HG02938 (cell line): ENCODE measurements at regions not wholly inside any gene's neighbourhood (a gene's known extent, or its start where the extent isn't known, plus 50 kb on each side); places are given as distances from the start of the nearest gene placed in this dataset.

Experiments used
- ATAC-seq: cut with Tn5 transposase; IDR thresholded peaks from one replicate; pipeline ENCODE4 v1.9.1; 2021; ENCODE audit warnings: mild to moderate bottlenecking, moderate library complexity; ENCODE audit not compliant: unreplicated experiment

DNA sequence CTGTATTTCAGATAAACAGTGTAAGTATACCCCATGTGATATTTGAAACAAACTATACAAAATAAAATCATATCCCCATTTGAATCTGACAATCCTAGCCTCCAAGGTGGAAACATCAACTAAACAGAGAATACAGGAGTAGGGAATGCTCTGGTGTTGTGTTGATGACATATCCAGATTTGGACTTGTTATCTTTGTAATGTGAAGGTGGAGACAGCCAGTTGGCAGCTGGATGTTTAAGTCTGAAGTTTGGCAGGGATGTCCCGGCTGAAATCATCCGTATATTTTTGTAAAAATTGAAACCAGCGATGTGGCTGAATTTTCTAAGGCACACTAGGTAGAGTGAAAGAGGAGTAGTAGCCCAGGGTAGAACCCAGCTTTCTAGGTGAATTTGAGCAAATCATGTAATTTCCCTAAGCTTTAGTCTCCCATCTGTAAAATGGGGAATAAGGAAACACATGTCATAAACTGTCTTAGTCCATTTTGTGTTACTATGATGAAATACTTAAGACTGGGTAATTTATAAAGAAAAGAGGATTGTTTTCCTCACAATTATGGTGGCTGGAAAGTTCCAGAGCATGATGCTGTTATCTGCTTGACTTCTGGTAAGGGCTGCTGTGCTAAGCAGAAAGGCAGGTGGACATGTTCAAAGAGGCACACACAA, 246.6 kb upstream of the APCDD1 start:
- no peak for ATAC-seq

DNA sequence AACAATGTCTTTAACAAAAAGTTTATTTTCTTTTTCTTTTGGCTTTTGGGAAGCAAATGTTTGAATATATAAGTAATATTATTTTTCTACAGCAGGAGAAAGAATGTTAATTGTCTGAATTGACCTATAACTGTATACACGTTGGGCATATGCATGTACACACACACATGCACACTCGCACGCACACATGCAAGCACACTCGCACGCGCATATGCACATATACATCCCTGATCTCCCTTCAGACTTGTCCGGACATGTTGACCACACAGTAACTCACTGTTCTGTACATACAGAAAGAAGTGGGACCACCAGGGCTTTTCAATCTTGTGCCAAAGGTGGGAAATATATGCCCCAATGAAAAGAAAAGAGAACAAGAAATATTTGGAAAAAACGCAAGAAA, 245.1 kb upstream of the APCDD1 start:
- ATAC-seq, result no peak

DNA sequence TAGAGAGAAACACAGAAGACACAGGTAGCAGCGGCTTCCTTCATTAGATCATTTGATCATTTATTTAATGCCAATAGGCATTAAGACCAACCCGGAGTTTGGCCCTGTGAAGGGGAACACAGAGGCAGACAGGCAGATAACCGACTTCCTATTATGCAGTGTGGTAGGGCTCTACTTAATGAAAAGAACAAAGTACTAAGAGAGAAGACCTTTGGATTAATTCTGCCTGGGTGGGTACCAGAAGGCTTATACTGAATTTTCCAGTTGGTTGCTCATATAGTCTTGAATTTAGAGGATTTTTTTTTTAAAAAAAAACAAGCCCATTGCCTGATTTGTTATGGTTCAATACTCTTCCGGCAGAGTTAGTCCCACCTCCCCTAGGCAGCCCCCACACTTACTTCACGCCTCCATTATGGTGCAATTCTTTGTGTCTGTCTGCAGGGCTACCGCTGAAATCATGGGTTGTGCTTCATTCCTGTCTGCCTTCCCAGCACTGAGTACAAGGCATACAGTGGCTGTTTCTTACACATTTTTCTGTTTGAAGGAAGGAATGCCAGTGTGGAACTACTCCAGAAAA, 244.3 kb upstream of the APCDD1 start:
- ATAC-seq, result no peak

DNA sequence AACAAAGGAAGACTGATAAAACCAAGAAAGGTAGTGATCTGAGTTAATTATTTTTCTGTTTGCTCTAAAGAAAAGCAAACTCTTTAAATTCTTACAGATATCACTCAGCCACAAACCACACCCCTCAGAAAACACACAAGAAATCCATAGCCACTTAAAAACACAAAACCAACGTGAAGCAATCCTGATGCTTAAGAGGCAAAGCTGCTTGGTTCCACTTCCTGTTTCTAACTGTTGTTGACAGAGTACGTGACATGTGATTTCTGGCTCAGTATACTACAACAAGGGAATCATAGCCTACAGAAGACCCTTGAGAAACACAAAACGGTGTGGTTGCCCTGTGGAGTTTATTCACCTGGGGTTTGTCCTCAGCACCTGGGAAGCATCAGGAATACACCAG, 240.9 kb upstream of the APCDD1 start:
- peak; percentile 78 for ATAC-seq

DNA sequence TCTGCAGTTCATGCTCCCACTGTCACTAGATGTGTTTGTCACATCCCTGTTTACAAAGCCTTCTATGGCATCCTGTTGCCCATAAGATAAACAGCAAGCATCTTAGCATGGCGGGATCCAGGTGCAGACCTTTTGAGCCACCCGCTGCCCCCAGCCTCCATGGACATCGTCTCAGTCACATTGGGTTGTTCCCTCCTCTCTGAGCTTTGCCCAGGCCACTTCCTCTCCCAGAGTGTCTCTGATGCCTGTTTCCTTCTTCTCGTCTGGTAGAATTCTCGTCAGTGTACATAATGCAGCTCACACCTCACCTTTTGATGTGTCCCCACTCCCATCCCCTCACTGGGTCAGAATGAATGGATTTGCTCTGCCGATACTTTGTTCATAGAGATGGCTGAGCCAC, 239.0 kb upstream of the APCDD1 start:
- ATAC-seq, result no peak

DNA sequence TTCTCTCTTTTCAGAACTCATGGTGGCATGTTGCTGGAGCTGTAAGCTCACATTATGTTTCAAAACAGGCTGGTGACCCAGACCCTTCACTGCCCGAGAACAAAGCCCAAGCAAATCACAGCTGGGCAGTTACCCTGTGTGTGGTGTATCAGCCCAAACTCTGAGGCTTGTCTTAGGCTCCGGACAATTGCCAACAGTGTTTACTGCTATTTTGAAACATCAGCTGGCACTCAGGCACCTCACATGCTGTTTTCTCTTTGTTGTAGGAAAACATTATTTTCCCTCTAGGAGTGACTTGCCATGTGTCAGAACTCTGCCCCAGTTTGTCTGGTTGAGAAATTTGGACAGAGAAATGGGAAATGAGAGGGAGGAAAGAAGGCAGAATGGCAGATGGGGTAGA, 237.6 kb upstream of the APCDD1 start:
- no peak for ATAC-seq

DNA sequence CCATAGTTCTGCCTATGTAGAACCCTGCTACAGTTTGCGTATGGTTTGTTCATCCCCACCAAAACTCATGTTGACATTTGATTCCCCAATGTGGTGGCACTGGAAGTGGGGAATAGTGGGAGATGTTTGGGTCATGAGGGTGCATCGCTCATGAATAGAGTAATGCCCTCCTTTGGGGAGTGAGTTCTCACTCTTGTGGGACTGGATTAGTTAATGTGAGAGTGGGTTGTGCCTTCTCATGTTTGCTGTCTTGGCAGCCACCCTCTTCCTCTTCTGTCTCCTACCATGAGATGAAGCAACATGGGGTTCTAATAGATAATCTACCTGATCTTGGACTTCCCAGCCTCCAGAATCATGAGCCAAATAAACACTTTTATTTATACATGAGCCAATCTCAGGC, 237.2 kb upstream of the APCDD1 start:
- ATAC-seq, result no peak

DNA sequence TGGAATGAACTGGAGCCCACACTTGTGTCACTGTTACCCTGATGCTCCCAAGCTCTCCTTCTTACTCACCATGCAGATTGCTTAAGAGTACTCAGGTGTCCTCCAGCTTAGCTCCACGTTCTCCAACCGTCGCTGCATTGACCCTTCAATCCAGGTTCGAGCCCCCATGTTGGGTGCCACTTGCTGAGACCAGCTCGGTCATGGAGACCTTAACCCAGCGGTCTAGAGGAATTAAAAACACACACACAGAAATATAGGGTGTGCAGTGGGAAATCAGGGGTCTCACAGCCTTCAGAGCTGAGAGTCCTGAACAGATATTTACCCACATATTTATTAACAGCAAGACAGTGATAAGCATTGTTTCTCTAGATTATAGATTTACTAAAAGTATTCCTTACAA, 229.1 kb upstream of the APCDD1 start:
- no peak for ATAC-seq

DNA sequence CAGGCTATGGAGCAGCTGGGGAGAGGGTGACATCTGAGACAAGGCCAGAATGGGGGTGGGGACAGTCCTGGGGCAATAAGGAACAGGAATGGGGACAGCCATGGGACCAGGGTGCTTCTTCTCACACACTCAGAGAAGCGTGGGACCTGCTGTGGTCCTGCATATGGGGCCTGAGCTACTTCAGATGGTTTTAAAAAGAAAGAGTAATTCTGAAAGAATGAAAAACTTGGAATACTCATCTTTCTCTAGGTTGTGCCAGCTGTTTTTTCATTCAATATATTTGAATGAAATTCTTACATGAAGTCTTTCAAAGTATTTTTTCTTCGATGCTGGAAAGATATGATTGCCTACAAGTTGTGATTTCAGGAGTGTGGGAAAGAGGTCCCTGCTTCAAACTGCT, 227.5 kb upstream of the APCDD1 start:
- no peak for ATAC-seq

DNA sequence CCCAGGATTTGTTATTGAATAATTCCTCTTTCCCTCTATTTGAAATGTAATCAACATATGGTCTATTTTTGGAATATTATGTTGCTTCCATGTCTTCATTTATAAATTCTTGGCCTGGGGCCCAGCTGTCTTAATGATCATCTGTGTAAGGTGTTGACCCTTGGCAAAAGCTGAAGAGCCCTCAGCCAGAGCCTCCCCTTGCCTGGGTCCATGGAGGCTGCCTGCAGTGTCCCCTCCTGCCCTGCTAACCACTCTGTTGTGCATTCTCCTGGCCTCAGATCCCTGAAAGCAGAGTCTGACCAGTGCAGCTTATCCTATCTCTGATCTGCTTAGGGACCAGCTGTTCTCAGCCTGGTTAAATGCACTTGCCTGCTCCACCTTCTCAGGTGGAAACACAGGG, 226.1 kb upstream of the APCDD1 start:
- no peak for ATAC-seq

DNA sequence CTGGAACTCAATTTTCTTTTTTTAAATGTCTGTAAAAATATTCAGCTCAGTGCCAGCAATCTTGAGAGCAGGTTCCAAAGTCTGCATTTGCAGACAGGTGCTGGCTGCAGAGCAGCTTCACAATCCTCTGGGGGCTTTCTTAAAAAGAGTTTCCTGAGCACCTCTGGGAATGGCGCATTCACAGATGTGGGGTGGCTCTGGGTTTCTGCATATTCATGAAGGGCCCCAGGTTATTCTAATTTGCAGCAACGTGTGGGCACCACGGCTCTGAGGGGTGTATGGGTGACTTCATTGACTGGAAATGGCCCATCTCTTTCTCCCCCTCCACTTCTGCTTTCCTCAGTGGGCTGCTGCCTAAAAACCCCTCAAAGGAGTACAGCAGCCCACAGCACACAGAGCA, 225.0 kb upstream of the APCDD1 start:
- no peak for ATAC-seq

DNA sequence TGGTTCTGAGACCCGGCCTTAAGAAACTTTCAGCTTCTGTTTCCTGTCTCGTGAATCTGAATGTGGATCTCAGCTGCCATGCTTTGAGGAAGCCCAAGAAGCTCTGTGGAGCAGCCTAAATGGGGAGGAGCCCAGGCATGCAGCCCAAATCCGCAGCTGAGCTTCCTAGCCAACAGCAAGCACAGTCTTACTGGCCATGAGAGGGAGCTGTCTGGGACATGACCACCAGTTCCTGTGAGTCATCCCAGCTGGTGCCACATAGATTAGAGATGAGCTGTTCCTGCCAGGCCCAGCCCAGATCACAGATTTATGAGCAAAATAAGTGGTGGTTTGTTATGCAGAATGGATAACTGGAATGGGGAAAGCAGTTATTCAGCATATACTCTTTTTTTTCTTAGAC, 224.4 kb upstream of the APCDD1 start:
- no peak for ATAC-seq

DNA sequence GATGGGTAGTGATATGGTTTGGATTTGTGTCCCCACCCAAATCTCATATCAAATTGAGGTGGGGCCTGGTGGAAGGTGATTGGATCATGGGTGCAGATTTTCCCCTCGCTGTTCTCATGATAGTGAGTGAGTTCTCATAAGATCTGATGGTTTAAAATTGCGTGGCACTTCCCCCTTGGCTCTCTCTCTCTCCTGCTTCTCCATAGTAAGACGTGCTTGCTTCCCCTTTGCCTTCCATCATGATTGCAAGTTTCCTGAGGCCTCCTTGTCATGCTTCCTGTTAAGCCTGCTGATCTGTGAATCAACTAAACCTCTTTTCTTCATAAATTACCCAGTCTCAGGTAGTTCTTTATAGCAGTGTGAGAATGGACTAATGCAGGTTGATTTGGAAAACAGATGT, 223.2 kb upstream of the APCDD1 start:
- ATAC-seq, result no peak

DNA sequence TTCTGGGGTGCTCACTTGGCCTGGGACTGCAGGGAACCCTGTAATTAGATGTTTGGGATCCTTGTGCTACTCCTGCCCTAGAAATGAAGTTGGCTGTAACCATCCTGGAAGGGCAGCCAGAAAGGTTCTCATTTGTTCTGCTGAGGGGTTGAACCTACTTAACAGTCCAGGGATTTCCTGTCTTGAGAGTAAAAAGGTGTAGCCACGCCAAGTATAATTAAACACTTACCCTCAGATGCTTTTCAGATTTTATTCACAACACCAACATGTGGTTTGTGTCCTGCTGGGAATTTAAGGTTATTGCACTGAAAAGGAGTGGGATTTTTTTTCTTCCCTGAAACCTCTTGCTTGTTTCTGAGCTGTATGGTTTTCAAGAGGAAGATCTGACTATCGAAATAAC, 222.4 kb upstream of the APCDD1 start:
- no peak for ATAC-seq

DNA sequence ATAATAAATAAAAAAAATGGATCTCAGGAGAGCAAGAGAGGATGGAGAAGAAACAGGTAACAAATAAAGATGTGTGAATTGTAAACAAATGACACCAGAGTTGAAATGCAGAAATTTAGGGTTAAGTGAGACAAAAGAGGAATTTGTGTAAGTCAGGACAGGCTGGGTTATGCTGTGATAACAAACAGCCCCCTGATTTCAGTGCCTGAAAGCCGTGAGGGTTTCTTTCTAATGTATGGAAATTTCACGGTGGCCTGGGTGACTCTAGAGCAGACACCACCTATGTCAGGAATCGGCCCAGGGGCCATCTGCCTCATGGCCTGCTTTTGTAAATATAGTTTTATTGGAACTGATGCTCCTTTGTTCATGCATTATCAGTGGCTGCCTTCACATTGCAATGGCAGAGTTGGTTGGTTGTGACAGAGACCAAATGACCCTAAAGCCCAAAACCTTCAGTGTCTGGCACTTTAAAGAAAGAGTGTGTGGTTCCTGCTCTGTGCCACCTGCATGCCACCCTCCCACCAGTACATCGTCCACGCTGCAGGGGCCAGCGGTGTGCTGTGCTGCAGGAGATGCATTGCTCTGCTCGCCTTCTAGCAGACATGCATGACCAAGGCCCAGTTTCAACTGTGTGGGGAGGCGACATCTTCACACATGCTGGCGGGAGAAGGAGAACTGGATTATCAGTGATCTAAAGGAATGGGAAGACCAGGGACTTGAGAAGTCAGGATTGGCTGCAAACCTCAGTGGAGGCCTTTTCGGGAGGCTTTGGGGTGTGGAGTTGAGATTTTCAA, 221.2 kb upstream of the APCDD1 start:
- no peak for ATAC-seq

DNA sequence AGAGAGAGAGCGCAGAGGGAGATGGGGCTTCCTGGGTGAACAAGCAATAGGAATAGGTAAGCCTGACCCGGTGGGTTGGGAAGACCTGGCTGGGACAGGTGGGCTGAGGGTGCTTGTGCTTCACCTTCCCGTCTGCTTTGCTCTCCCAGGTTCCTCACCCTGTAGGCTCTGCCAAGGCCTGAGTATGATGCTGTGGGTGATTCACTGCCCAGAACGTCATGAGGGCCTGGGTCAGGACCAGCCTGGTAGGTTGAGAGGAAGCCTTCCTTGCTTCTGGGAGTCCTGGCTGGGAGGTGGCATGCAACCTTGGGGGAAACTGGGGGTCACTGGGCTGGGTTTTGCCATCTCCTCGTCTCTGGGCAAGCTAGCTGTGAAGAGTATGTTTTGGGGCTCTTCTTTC, 220.2 kb upstream of the APCDD1 start:
- ATAC-seq, result no peak

DNA sequence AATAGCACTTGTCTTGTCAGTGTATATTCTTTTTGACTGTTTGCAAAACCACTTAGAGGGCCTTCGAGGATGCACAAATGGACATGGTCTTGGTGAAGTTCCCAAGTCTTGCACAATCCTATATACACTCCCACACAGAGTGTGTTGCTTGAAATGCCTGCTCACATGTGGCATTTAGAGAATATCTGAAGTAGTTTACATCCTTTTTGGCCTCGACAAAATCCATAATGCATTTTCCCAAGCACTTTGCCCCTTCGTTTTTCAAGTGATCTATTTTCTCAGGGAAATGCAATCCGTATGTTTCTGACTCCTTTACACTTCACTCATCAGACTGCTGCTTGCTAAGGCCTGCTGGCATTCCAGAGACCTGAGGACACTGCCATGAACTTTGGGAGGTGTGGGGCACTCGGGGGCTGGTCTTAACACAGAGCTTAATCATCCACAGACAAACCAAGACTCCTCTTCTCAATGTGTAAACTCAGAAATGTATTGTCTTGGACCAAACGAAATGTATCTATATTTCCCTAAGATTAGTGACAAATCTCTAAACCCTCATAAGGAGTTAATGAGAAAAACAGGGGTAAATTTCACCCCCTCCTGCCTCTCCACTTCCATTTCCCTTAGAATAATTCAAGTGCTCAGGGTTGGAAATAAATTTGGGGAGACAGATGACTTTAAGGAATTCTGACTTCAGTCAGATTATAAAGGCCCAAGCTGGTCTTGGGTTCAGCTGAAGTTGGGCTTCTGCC, 219.3 kb upstream of the APCDD1 start:
- no peak for ATAC-seq

DNA sequence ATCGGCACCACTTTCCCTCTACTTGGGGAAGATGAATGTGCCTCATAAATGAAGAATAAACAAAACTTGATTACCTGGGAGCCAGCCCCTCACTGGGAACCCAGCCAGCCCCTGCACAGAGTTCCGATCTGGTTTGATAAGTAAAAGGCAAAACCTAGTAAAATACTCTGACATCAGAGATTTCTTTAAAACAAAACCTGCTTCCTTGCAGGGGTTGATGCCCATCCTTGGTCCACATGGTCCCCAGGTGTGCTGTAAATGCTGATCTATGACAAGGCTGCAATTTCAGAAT, 218.8 kb upstream of the APCDD1 start:
- no peak for ATAC-seq

DNA sequence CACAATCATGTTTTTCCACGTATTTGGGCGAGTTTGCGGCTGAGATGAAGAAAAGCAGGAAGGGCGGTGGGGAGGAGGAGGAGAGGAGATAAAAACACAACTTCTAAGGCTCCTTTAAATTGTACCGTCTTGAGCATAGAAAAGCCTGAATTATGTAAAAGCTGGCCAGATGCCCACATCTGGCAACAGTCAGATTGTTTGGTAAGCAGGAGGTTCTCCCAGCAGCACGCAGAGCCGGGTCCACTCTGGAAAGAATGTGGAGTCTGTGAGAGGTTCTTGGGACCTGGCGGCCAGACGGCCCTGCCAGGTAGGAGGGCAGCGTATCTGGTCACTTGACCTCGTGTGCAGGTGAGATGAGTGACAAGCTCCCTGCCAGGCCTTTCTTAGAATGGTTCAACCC, 215.3 kb upstream of the APCDD1 start:
- no peak for ATAC-seq

DNA sequence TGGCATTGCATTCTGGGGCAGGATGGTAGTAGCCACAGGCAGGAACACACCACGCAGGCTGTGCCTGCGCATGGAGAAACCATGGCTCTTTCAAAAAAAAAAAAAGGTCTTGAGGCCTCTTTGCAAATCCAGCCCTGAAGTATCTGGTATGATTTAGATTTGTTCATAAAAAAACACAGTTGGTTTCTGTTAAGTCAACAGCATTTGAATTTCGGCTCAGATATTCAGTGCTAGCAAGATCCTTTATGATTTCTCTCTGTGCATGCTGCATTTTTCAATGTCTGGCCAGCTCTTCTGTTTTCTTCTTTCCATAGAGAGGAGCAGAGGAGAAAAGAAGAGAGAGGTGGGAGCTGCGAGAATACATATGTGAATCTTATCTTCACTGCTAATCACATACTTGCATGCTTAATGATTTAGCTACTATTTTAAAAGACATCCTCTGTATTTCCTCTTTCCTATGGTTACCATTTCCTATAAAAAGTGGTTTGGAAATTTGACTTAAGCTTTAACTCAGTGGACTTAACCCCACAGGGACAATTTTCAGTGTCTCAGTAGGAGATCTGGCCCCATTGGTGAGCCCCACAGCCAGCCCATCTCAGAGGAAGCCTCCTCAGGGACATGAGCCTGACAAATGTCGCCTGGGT, 214.3 kb upstream of the APCDD1 start:
- no peak for ATAC-seq

DNA sequence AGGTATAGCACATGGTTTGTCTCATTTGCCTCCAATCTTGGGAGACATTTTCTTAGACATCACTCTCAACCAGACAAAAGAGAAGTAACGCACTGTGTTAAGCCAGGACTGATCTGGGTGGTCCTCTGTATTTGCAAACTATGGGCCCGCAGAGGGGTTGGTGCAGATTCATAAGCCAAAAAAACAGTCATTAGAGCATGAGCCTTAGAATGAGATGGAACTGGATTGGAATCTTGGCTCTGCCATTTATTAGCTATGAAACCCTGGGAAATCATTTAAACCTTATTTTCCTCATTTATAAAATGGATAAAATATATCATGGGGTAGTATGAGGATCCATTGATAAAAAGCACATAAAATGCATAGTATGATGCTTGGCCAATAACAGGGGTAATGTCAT, 213.5 kb upstream of the APCDD1 start:
- no peak for ATAC-seq
